Stimulated activated CD8-positive, alpha-beta memory T cell treated with anti-CD3 and anti-CD28 coated beads, Interleukin-4, amount 100 ng/mL, for 24 hours (primary cell): ENCODE measurements at regions not wholly inside any gene's neighbourhood (a gene's known extent, or its start where the extent isn't known, plus 50 kb on each side); places are given as distances from the start of the nearest gene placed in this dataset.
A peak's percentile ranks its signal among the peaks of the same experiment; 100 is the strongest.
"Not testable (repeated sequence)": the region's sequence is repeated elsewhere in the genome, so short reads cannot be mapped to it uniquely, and the experiment has no call there.

ENCODE experiments used
- DNase-seq: peaks from one replicate; pipeline ENCODE4 v3.0.0-alpha.2; 2020; ENCODE audit warnings: low read depth

DNA sequence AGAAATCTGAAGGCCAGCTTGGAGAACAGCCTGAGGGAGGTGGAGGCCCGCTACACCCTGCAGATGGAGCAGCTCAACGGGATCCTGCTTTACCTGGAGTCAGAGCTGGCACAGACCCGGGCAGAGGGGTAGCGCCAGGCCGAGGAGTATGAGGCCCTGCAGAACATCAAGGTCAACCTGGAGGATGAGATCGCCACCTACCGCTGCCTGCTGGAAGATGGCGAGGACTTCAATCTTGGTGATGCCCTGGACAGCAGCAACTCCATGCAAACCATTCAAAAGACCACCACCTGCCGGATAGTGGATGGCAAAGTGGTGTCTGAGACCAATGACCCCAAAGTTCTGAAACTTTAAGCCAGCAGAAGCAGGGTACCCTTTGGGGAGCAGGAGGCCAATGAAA, 318.4 kb downstream of the ZFHX3 start:
- DNase-seq, result not testable (repeated sequence)

GRCh38 chr16:72728516-72728915, 319.4 kb downstream of the ZFHX3 start:
- DNase-seq, result no peak

- no peak for DNase-seq
Measured at GRCh38 chr16:72727565-72727964, 320.4 kb downstream of the ZFHX3 start.

DNA sequence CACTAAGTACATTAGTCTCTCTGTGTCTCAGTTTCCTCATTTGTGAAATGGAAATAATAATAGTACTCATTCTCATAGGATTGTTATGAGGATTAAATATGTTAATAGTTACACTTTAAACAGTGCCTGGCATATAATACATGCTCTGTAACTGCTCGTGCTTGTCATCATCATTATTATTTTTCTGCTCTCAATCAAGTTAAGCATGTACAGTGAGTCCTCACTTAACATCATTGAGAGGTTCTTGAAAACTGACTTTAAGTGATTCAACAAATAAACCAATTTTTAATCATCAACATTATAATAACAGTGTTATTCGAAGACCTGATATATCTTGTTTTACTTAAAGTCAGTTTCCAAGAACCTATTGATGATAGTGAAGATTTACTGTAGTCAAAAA, 322.3 kb downstream of the ZFHX3 start:
- no peak for DNase-seq

GRCh38 chr16:72723781-72724180, 324.1 kb downstream of the ZFHX3 start:
- no peak for DNase-seq

DNA sequence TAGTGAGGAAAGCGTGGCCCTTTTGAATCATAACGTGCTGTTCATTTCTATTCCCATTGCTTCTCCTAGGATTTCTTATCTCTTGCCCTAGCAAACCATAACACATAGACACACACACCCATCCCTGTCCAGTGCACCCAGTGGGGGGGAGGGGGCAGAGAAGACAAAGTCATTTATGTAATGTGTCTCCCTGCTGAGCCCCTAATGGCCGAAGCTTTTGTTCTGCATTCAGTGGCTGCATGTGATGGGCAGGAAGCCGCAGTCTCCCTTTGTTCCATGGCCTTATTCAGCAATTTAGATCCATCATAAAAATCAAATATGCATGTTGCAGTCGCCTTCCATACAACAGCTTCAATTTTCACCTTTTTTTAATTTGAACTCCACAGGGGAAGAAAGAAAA, 325.4 kb downstream of the ZFHX3 start:
- no peak for DNase-seq

DNA sequence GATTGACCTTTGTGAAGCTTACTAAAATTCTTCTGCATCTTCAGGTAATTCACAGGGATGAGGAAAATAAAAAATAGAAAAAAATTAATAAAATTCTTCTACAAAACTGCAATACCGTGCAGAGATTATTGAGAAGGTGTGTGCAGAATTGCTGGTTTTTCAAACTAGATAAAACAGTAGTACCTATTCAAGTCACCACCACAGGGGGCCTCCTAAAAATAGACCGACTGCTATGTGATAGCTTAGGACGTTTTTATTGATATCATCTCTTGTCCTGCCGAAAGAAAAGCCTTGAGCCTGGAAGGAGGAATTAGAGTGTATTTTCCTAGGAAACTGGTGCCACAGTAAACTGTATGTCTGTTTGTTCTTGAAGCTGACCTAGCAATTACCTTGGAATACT, 325.9 kb downstream of the ZFHX3 start:
- no peak for DNase-seq

GRCh38 chr16:72715267-72715666, 332.7 kb downstream of the ZFHX3 start:
- DNase-seq, result no peak

DNA sequence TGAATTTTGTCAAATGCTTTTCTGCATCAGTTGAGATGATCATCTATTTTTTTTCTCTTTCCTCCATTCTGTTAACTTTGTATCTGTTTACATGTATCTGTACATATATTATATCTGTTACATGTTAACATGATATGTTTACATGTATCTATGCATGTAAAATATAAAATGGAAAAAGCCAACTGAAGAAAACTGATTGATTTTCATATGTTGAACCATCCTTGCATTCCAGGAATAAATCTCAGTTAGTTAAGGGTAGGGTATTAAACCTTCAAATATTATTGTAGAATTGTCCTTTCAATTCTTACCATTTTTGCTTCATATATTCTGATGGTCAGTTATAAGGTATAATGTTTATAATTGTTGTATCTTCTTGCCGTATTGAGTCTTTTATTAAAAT, 336.1 kb downstream of the ZFHX3 start:
- DNase-seq, result no peak

DNA sequence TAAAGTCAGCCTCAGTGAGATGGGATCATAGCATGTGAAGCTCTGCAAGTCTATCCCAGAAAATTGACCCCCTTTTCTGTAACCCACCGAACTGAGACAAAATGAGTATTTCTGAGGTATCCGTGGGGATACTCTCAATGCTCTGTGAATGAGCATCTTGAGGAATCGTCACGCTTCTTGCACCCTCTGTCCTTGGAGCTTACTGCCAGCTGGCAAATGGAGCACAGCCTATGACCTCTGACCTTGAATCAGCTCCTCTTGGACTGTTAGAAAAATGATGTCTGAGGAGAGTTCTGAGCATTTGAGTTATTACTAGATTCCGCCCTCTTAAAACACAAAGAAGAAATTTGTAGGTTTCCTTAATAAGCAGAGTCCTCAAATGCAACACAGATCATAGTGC, 342.1 kb downstream of the ZFHX3 start:
- no peak for DNase-seq

DNA sequence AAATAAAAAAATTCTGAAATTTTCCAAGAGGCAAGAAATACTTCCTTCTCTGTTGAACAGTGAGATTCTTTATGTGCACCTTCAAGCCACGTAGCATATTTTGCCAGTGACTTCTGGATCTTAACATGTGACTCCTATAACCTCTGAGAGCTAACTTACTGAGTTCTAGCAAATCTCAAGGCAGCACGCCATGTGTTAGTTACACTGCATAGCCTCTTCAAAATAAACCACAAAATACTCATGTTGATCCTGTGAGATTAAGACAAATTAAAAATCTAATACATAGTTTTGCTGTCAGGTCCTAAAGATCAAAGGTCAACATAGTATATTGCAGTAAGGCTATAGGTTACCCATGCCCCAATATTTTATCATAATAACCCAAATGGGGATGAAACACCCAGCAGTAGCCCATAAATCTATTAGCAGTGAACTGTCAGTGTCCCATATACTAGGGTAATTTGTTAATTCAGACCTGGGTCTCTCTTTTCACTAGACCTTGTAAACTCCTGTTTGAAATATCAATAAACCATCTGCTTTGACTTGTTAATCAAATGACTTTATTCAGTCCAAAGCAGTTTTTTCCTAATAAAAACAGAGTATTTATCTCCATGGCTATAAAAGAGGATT, 343.1 kb downstream of the ZFHX3 start:
- no peak for DNase-seq

DNA sequence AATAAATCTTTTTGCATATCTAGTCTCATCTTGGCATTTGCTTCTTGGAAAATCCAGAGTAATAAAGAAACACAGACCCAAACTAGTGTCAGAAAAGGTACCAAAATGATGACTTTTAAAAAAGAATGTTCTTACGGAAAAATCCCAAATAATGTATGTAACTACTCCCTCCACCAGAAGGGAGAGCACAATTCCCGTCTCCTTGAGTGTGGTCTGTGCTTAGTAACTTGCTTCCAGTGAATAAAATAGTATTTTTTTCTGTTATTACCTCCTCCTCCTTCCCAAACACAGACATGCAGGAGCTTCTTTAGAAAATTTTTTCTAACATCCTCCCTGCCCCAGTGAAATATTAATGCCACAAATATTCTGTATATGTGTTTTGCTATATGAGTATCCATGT, 358.1 kb downstream of the ZFHX3 start:
- no peak for DNase-seq

GRCh38 chr16:72680732-72681131, 367.2 kb downstream of the ZFHX3 start:
- DNase-seq, result no peak

DNA sequence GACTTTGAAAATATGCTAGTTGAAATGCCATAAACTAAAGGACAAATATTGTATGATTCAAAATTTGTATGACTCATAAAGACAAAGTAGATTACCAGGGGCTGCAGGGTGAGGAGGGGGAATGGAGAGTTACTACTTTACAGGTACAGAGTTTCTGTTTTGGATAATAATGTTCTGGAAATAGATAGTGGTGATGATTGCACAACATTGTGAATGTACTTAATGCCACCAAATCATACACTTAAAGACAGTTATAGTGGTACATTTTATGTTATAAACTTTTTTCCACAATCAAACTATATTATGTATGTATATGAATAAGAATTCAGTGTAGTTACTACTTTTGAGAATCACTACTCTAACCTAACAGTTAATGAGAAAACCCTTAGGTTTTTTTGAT, 368.1 kb downstream of the ZFHX3 start:
- DNase-seq, result no peak

GRCh38 chr16:72677662-72678447, 370.1 kb downstream of the ZFHX3 start:
- DNase-seq, result no peak

DNA sequence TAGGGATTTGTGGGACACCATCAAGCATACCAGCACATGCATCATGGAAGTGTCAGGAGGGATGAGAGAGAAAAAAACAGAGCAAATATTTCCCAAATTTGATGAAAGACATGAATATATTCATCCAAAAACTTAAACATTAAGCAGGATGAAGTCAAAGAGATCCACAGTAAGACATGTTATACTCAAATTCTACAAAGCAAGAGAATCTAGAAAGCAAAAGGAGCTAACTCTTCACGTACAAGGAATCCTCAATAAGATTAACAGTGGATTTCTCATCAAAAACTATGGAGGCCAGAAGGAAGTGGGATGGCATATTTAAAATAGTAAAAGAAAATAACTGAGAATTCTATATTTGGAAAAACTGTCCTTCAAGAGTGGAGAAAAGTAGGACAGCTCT, 374.8 kb downstream of the ZFHX3 start:
- DNase-seq, result no peak

- DNase-seq, result no peak
Measured at GRCh38 chr16:72666267-72666666, 381.7 kb downstream of the ZFHX3 start.

DNA sequence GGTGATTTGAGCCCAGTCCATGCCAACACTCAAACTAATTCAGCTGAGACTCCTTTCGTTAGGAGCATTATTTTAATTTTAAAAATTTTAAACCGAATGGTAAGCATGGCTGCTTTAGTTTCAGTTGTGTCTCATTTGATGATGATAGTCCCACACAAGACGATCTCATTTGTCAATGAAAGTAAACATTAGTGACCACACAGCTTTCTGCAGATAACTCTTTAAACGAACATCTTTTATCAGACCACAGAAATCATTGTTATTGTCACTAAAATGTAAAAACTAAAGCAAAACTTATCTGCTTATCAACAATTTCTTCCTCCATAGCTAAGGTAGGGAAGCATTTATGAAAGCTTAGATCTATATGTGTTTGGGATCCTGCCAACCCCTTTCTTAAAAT, 382.2 kb downstream of the ZFHX3 start:
- no peak for DNase-seq

GRCh38 chr16:72664509-72665408, 383.2 kb downstream of the ZFHX3 start:
- DNase-seq, result peak; percentile 89

DNA sequence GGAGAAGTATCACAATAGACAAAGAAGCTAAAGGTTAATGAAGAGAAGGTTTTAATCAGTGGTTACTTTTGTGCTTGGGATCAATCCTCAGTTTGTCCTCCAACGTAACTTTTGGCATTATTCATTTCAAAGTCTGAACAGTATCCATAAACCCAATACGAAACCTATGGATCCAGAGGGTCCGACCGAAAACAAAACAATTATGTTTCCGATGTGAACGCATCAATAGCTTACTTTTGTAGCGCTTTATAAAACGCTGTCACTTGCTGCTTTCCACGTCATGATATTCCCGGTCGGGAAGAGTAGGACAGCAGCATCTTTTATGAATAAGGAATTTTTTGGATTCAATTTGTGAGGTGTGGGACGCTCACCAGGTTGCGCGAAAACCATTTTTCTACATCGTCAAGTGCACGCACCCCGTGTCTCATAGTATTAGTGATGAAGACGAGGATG, 383.8 kb downstream of the ZFHX3 start:
- DNase-seq, result no peak

DNA sequence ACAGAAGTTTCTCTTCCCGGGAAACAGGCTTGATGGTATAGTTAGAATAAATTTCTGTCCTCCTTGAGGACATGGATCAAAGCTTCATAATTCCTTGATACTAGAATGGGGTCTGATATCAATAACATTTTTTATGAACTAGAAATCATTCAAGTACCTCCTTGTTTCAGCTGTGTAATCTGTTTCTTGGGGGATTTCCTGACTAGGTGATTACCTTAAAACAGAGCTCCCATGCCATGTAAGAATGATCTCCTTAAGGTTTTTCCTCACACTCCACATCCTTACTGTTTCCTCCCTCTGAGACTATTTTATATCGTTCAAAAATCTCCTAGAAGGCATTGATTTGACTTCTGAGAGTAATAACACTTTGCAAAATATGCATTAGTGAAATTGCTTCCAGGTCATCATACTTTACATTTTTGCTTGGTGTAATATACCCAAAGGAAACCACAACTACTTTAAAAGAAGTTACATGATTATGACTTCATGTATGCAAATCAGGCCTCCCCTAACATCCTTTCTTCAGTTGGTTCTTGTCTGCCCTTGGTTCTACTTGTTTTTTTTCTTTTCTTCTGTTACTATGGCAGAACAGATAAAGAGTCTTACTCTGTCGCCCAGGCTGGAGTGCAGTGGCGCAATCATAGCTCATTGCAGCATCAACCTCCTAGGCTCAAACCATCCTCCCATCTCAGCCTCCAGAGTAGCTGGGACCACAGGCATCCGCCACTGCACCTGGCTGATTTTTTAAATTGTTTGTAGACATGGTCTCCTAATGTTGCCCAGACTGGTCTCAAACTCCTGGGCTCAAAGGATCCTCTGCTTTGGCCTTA, 388.8 kb downstream of the ZFHX3 start:
- DNase-seq, result no peak

DNA sequence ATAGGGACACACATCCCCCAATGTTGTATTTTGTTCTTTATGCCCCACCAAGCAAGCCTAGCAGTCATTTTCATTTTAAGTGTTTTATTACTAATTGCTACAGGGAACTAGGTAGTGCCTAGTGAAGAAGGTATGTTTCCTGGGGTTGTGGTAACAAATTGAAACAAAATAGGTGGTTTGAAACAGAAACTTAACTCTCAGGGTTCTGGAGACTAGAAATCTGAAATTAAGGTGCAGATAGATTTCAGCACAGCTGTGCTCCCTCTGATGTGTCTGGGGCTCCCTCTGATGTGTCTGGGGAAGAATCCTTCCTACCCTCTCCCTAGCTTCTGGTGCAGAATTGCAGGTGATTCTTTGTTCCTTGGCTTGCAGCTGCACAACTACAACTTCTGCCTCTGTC, 390.1 kb downstream of the ZFHX3 start:
- DNase-seq, result no peak
